ENCODE measurements at regions not wholly inside any gene's neighbourhood (a gene's known extent, or its start where the extent isn't known, plus 50 kb on each side); places are given as distances from the start of the nearest gene placed in this dataset.

DNA sequence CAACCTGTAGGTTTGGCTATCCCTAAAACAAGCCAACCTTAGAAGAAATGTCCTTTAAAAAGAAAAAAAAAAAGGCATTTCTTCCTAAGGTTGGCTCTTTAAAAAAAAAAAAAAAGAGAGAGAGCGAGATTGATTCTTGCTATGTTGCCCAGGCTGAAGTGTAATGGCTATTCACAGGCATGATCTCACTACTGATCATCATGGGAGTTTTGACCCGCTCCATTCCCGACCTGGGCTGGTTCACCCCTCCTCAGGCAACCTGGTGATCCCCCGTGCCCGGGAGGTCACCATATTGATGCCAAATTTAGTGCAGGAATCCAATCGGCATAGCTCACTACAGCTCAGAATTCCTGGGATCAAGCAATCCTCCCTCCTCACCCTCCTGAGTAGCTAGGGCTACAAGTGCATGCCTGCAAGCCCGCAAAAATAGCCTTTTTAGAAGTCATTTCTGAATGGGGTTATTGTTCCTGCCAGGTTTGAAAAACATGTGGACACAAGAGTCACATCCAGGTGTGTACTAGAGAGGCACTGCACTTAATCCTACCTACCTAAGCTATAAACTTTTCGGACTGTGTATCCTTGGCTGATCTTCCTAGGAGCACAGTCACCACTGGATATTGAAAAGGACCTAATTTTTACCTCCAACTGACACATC lies 61.4 kb upstream of the ZCCHC13 start:
- no peak for DNase-seq (ENCODE audit: low read depth)
- Histone ChIP-seq H3K4me3 (ENCODE audit: low read depth, low read length) (no peak overlapping the region), H3K27me3 (ENCODE audit: control insufficient read depth, insufficient read depth, low read length) (no peaks in the 10 kb centered on the region), H3K36me3 (ENCODE audit: control insufficient read depth, insufficient read depth, low read length) (peaks cover 1% of the 10 kb centered on the region)
- no peak for TF ChIP-seq CTCF (IDR thresholded peaks at IDR 0.05; ENCODE audit: insufficient read depth, low read length, severe bottlenecking)
- FAIRE-seq: no peak

DNA sequence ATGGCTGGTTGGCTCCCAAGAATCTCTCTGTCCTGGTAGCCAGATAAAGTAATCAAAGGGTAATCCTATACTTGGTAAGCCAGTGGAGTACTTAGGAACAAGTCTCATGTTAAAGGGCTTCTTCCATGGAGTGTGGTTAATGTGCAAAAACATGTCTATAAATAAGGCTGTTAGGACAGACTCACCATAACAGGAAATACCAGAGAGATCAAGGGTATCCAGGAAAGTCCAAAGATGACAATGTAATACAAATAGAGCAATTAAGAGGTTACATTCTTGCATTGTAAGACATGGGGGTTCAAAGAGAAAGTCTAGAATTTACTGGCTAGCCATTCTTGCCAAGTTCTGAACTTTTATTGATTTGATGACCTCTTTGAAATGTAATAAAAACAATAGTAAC lies 61.9 kb upstream of the ZCCHC13 start:
- no peak for TF ChIP-seq CTCF (IDR thresholded peaks at IDR 0.05; ENCODE audit: insufficient read depth, low read length, severe bottlenecking)
- no peaks in the 10 kb centered on the region for H3K27me3 ChIP-seq (ENCODE audit: control insufficient read depth, insufficient read depth, low read length)
- peaks cover 1% of the 10 kb centered on the region for H3K36me3 ChIP-seq (ENCODE audit: control insufficient read depth, insufficient read depth, low read length)
- no peak for DNase-seq (ENCODE audit: low read depth)
- H3K4me3 ChIP-seq (ENCODE audit: low read depth, low read length): no peak overlapping the region
- FAIRE-seq: no peak

GRCh38 chrX:74238771-74239170 lies 65.2 kb upstream of the ZCCHC13 start:
- TF ChIP-seq CTCF (IDR thresholded peaks at IDR 0.05; ENCODE audit: insufficient read depth, low read length, severe bottlenecking): no peak
- DNase-seq (ENCODE audit: low read depth) (no peak), FAIRE-seq (peak; percentile 28)
- H3K36me3 ChIP-seq (ENCODE audit: control insufficient read depth, insufficient read depth, low read length): peaks cover 1% of the 10 kb centered on the region
- H3K4me3 ChIP-seq (ENCODE audit: low read depth, low read length): no peak overlapping the region
- H3K27me3 ChIP-seq (ENCODE audit: control insufficient read depth, insufficient read depth, low read length): no peaks in the 10 kb centered on the region

DNA sequence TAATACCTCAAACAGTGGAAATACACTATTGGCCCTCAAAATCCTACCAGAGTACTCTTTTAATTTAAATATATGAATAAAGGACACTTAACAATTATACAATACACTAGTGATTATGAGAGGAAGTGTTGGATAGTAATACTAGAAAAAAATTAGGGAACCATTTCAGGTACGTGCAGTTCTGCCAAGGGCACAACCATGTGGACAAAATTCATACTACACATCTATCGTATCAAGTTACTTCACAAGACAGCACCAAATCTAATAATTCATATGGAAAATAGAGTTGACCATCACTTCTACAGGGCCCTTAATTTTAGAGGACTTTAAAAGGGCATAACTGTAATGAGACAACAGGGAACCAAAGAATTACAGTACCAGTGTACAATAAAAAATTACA lies 69.2 kb upstream of the ZCCHC13 start:
- H3K27me3 ChIP-seq (ENCODE audit: control insufficient read depth, insufficient read depth, low read length): no peaks in the 10 kb centered on the region
- FAIRE-seq (no peak), DNase-seq (ENCODE audit: low read depth) (no peak)
- no peak for TF ChIP-seq CTCF (IDR thresholded peaks at IDR 0.05; ENCODE audit: insufficient read depth, low read length, severe bottlenecking)
- H3K4me3 ChIP-seq (ENCODE audit: low read depth, low read length): no peak overlapping the region
- H3K36me3 ChIP-seq (ENCODE audit: control insufficient read depth, insufficient read depth, low read length): no peaks in the 10 kb centered on the region

DNA sequence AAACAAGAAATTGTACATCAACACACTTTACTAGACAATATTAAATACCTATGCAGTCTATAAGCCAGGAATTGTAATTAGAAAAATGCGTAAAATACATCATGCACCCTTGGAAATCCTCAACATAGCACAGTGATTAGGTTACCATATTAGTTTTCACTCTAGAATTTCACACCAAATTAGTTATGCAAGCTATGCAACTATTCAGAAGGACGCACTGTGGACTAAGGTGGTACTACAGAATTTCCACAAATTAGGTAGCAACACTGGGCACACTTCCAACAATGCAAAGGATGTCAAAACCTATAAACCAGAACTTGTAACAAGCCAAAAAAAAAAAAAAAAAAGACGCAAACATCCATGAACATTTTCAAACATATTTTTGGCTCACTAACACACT lies 71.1 kb upstream of the ZCCHC13 start:
- DNase-seq (ENCODE audit: low read depth) (peak; percentile 35), FAIRE-seq (no peak)
- H3K4me3 ChIP-seq (ENCODE audit: low read depth, low read length): no peak overlapping the region
- no peak for TF ChIP-seq CTCF (IDR thresholded peaks at IDR 0.05; ENCODE audit: insufficient read depth, low read length, severe bottlenecking)
- no peaks in the 10 kb centered on the region for H3K36me3 ChIP-seq (ENCODE audit: control insufficient read depth, insufficient read depth, low read length)
- H3K27me3 ChIP-seq (ENCODE audit: control insufficient read depth, insufficient read depth, low read length): no peaks in the 10 kb centered on the region

DNA sequence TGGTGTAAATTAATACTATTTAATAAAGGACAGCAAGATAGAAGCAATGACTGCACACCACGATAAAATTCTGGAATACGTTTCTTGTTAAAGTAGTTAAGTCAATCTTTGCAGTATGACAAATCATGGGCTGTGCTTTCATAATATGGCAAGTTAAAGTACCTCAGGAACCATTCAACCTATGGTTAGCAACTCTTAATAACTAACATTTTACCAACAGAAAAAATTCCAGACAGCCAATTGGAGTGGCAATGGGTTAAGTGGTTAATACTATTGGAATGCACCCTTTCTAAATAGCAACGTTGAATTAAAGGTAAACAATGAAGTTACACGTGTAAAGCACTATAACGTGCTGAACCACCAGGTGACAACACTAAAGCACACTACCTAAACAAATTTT lies 72.4 kb upstream of the ZCCHC13 start:
- DNase-seq (ENCODE audit: low read depth): peak; percentile 39
- Histone ChIP-seq H3K4me3 (ENCODE audit: low read depth, low read length) (no peak overlapping the region), H3K27me3 (ENCODE audit: control insufficient read depth, insufficient read depth, low read length) (no peaks in the 10 kb centered on the region), H3K36me3 (ENCODE audit: control insufficient read depth, insufficient read depth, low read length) (no peaks in the 10 kb centered on the region)
- FAIRE-seq: no peak
- TF ChIP-seq CTCF (IDR thresholded peaks at IDR 0.05; ENCODE audit: insufficient read depth, low read length, severe bottlenecking): no peak
